HG02943 (cell line): ENCODE measurements at regions not wholly inside any gene's neighbourhood (a gene's known extent, or its start where the extent isn't known, plus 50 kb on each side); places are given as distances from the start of the nearest gene placed in this dataset.
"Not testable (repeated sequence)": the region's sequence is repeated elsewhere in the genome, so short reads cannot be mapped to it uniquely, and the experiment has no call there.

ENCODE experiments used
- ATAC-seq: cut with Tn5 transposase; IDR thresholded peaks from one replicate; pipeline ENCODE4 v1.9.1; 2021; ENCODE audit warnings: mild to moderate bottlenecking, low read depth, moderate library complexity; ENCODE audit not compliant: unreplicated experiment

DNA sequence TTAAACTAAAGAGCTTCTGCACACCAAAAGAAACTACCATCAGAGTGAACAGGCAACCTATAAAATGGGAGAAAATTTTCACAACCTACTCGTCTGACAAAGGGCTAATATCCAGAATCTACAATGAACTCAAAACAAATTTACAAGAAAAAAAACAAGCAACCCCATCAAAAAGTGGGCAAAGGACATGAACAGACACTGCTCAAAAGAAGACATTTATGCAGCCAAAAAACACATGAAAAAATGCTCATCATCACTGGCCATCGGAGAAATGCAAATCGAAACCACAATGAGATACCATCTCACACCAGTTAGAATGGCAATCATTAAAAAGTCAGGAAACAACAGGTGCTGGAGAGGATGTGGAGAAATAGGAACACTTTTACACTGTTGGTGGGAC, 337.6 kb downstream of the ARL4A start:
- not testable (repeated sequence) for ATAC-seq

DNA sequence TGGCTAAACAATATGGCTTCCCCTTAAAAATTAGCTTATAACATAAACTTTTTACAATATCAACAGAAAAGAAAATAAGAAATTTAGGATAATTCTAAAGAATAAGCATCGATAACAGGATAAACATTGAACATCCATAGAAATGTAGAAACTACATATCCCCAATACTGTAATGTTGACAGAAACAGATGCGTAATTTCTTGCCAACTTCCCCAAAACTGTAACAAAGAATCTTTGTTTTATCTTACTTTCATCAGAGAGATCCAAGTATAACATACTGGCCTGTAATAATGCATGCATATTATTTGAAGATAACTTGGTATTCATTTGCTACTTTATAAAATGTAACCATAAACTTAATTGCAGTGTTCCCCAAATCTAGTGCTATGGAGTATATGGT, 339.9 kb downstream of the ARL4A start:
- no peak for ATAC-seq

DNA sequence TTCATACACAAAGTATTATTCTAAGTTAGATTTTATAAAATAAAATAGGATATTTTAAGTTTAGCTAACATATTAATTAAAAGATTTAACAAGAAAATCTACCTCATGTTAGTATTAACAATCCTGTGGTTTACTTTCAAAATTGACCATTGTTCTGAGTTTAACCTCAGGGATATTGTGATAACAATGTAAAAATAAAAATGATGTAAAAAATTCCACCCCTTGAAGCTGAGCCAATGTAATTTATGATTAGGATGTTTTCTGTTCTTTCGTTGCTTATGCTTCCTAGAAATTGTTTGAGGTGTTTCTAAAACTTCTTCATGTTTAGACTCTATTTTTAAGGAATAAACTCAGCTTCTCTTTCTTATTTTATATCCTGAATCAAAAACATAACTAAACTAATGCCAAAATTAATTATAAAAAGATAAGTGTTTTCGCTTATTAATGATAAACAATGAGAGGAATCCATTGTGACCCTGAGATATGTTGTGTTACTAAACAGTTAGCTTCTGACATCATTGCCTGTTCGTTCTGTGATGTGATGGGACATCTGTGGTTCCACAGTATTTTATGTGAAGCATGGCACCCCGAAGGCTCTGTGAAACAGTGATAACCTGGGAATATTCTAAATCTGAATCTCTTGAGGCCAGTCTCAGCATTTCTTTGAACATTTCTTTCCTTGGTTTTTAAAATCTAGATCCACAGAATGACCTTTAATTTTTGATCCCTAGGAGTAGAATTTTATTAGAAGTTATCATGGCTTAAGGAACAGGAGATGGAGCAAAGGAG, 340.8 kb downstream of the ARL4A start:
- ATAC-seq = no peak

DNA sequence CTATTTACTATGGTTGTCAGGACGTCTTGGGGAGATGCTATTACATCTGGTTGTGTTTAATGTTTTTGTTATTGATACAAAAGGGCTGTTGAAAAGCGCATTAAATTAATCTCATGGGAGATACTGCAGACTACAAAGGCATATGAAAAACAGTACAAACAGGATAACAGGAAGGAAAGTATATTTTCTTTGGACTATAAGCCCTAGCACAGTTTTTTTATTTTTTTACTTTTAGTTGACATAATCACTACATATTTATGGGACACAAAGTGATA, 341.3 kb downstream of the ARL4A start:
- no peak for ATAC-seq

DNA sequence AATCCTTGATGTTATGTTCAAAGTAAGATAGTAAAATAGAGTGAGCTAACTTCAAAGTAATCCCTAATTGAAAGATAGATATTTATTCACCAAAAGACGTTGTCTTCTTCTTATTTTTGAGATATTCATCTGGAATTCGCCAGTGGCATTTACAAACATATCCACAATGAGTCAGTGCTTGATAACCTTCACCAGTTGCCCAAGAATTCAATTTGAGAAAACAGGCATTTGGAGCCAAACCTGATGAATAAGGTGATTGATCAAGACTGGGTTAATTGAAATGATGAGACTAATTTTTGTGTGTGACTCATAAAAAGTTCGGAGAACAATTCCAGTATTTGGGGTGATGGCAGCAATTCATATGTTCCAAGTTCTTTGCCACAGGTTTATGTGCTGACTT, 344.0 kb downstream of the ARL4A start:
- ATAC-seq = no peak

DNA sequence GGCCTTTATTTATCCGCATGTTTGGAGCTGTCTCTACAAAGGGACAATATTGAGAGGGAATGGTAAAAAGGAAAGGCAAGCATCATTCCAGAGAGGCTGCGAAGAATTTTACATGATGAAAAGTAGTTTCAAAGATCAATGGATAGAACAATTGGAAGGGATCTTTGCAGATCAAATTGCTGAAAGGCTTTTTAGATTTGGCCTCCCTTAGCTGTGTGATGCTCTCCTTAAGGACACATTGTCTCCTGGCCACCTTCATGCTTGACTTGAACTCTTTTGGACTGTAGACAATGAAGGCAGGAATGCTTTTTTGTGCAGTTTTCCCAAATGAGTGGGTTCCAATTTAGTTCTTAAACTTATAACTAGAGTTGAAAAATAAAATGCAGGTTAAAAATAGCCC, 344.7 kb downstream of the ARL4A start:
- no peak for ATAC-seq

DNA sequence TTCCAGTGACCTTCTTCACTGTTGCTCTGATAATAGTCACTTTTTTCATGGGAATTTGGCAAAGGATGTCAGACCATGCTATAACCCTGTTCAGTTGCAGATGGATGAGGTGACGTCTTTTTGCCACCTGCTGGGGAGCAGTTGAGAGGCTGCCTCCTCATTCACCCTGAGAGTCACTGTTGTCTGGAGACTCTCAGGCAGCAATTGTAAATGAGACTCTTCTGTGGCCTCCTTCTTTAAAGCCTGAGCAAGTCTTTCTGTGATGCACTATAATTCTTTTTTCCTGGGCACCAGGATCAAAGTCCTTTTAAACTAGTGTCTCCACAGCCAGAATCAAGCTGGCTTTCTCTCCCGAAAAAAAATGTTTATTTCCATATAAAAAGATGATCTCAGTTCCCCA, 345.1 kb downstream of the ARL4A start:
- ATAC-seq = no peak

DNA sequence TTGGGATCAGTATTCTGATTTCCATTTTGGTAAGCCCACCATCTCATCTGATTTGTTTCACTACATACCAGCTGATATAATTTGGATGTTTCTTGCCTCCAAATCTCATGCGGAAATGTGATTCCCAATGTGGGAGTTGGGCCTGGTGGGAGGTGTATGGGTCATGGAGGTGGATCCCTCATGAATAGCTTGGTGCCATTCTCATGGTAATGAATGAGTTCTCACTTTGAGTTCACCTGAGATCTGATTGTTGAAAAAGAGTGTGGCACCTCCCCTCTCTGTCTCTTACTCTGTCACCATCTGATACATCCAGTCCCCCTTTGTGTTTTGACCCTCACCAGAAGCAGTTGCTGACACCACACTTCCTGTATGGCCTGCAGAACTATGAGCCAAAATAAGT, 347.3 kb downstream of the ARL4A start:
- ATAC-seq = no peak

DNA sequence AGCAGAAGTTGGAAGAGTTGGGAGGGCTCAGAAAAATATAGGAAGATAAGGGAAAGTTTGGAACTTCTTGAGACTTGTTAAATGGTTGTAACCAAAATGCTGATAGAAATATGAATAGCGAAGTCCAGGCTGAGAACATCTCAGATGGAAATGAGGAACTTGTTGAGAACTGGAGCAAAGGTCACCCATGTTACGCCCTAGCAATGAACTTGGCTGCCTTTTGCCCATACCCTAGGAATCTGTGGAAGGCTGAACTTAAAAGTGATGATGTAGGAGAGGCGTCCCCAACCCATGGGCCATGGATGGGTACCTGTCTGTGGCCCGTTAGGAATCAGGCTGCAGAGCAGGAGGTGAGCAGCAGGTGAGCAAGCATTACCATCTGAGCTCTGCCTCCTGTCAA, 347.8 kb downstream of the ARL4A start:
- no peak for ATAC-seq

DNA sequence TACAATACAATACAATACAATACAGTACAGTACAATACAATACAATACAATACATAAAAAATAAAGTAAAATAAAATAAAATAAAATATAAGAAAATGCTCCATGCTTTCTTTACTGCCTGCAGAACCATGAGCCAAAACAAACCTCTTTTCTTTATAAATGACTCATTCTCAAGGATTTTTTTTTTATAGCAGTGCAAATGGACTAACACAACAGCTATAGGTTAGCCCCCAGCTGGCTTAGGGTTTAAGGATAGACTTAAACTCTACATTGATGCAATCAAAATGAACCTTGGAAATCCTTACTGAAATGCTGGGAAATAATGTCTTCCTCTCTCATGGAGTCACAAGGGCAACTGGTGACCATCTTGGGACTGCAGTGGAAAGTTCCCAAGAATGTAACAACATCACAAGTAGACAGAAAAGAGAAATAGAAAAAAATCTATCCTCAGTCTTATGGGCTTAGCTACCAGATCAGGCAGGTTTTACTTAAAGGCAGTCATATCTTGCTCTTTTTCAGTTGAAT, 348.9 kb downstream of the ARL4A start:
- no peak for ATAC-seq

DNA sequence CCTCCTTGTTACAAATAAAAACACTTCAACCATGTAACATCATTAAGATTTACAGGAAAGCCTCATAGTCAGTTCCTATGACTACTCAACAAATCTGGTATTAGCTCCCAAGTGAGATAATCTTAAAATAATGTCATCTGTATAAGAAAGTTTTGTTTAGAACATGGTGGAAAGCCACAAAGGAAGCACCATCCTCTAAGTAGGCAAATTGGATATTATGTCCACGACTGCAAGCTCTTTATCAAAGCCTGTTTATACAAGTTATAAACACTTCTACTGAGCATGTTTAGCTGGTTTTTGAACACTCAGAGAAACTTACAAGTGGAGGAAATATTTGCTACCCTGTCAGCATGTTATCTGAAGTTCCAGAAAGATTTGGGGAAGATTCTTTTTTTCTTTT, 349.8 kb downstream of the ARL4A start:
- ATAC-seq = no peak

DNA sequence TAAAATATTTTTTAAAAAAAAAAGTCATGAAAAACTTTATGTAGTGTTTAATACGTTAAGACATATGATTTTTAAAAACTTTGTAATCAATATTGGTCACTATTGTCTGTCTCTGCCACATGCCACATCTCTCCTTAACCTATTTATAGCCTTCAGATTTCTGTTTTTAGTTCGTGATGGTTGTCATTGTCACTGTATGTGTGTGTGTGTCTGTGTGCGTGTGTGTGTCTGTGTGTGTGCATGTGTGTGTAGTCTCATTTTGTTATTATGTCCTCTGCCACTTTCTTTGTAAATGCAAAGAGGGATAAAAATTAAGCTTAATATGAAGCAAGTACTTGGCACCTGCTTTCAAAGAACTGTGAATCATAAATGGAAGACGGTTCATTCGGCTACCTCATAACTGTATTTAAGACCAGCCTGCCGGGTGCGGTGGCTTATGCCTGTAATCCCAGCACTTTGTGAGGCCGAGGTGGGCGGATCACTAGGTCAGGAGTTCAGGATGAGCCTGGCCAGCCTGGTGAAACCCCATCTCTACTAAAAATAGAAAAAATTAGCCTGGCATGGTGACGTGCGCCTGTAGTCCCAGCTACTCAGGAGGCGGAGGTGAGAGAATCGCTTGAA, 354.0 kb downstream of the ARL4A start:
- ATAC-seq = no peak

DNA sequence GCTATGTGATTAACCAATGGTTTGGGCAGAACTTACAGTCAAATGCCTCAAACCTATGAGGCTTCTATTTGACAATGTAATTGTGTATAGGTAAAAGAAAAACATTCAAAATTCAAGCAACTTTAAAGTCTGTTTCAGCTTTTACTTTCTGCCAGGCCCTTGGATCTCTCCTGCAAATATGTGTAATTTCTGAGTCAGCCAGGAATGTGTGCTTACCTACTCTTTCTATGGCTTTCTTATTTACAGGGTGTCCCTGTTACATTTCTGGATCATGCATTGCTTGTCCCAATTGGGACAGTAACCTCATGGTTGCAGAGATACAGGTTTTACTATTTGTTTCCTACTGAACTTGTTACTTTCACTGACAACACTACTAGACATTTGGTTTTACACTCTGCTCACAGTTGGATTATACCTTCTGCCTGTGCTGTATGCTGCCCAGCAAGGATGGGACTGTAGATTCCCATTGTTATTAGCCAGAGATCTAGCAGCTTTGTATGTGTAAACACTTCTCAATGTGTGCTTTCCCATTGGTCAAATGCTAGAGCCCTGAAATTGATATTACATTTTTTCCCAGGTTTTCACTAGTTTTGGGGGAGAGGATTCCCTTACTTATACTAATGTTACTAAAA, 355.3 kb downstream of the ARL4A start:
- no peak for ATAC-seq

DNA sequence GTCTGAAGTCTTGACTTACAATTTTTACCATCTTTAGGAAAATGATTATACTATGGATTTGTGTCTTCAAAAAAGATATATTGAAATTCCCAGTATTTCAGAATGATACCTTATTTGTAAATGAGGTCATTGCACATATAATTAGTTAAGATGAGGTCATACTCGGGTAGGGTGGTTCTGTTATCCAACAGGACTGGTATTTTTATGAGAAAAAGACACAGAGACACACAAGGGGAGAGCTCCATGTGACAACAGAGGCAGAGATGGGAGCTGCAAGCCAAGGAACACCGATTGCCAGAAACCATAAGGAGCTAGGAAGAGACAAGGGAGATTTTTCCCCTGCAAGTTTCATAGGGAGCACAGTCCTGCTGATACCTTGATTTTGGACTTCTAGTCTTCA, 356.9 kb downstream of the ARL4A start:
- no peak for ATAC-seq

DNA sequence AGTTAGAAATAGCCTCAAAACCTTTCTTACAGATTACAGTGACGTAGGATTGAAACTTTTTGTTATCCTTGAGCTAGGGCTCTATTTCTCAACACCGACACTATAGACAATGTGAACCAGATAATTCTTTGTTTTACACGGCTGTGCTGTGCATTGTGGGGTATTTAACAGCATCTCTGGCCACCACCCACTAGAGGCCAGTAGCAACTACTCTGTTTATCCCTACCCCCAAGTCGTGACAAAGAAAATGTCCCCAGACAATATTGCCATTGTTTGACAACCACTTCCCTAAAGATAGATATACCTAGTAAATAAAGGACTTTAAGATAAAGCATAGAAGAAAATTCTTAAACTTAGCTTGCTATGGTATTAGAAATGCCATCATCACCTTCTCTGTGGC, 359.6 kb downstream of the ARL4A start:
- no peak for ATAC-seq

DNA sequence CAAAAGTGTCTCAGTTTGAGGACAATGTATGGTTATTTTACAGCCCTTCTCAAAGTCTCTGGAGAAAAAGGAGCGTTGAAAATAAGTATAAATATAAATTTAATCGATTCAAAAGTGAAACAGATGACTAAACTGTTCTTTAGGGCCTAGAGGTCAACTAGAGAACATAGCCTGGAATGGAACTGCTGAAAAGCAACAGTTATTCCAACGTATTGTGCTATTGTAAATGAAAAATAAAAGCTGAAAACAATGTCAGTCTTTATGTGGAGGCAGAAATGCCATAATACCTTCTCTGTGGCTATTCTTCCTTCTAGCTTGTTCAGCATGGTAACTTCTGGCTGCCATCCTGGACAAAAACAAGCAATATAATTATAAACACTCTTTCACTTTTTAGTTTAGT, 362.5 kb downstream of the ARL4A start:
- ATAC-seq = no peak

DNA sequence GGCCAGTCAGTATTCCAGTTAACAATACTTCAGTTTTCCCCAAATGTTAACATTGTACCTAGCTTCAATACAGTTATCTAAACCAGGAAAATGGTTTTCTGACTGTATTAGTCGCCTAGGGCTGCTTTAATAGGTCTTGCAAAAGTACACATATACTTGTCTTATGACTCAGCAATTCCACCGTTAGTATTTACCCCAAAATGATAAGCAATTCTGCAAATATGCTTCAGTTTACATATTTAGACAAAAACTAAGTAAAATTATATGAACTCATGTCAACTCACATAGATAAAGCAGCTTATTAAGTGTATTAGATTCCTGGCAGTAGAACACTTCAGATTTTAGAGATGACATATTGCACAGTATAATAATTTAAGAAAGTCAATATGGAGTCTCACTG, 363.3 kb downstream of the ARL4A start:
- no peak for ATAC-seq

DNA sequence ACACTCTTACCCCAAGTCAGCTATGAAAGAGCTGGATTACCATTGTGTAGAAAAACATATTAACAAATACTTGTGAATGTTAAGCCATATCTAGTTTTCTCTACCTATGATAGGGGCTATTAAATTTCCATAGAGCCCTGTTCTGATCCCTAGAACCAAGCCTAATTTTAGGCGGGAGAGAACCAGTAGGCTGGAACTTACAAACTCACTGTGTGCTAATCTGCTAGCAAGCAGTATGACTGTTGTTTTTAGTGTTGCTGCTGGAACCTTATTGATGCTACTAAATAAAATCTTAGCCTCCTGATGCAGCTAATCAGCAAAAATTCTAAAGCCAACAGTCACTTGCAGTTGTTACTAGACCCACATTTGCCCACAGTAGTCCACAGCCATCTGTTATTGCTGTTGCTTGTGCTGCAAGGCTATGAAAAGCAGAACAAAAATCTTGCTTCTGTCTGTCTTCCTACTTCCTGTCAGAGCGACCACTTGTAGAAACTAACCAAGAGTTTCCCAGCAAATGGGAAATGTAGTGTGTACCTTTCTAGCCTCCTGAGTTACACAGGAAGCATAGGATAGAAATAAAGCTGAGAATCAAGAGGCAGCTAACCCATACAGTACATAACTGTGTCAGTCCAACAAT, 368.4 kb downstream of the ARL4A start:
- ATAC-seq = no peak

DNA sequence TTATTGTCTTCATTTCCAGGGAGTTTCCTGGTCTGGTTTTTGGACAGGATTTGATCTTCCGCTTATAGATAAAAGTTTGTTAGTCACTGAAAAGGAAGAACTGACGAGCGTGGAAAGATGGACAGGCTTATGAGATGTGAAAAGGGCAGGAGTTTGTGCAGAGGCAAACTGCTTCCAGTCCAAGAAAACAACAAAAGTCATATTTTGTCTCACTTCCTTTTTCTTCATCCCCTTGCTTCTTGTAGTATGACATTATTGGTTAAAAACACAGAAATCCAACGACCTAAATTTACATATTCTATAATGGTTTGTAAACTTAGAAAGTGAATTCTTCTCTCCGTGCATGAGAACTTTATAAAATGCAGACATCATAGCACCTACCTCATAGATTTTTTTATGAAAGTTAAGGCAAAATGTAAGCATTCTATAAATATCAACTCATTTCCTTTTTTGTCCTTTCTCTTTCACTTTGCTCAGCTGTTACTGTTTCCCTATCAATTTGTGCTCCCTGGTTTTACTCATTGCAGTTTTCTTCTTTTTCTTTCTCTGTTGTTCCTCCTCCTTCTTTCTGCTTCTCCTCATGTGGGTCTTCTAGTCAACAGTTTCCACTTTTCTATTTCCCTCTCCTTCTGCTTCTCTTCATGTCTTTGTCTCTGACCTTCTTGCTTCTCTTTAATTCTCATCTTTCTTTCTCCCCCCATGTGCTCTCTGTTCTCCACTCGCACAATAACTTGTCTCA, 370.2 kb downstream of the ARL4A start:
- ATAC-seq = peak; percentile 91

DNA sequence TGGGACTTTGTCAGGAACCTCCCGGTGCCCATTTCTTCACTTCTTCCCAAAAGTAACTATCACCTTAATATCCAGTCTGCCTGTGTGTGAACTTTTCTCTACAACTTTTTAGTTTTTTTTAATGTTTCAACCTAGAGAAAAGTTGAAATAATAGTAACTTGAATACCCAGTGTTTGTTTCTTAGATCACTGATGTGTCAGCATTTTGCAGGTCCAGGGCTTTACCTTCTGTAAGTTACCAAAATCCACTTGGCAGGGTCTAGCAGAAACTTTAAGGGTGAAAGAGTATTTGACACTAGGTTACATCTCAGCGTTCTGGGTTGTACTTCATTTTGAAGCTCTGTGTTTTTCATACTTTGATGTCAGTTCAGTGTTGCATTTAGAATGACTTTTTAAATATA, 372.7 kb downstream of the ARL4A start:
- ATAC-seq = no peak

DNA sequence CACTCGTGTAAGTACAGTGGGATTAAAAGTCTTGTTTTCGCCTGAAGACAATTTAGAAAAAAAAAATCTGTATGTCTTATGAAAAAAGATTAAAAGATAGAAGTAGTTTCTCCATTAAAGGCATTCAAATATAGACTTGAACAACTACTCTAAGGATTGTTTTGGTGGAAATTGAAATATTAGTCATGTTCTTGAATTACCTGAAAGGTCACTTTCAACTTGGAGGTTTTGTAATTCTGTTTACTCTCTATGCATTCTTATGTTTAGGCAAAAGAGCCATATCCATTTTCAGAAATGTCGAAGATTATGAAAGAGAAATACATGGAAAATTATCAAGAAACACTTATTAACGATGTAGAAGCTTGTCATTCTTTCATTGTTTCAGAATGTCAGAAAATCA, 373.7 kb downstream of the ARL4A start:
- no peak for ATAC-seq
